OCI-LY3 (cell line): ENCODE measurements at regions not wholly inside any gene's neighbourhood (a gene's known extent, or its start where the extent isn't known, plus 50 kb on each side); places are given as distances from the start of the nearest gene placed in this dataset.

ENCODE experiments used
- EZH2phosphoT487 ChIP-seq: fragments of 200-600 bp; shearing (Covaris generic); IDR thresholded peaks from 2 replicates; pipeline ENCODE4 v1.6.1; 2018; ENCODE audit warnings: antibody characterized with exemption, mixed run types, low read depth
- TF ChIP-seq, protein P1 (sequence below): fragments of 200-600, 300-600 bp; sonication (generic); IDR thresholded peaks from 2 replicates; pipeline ENCODE4 v1.5.1; 2014; ENCODE audit warnings: antibody characterized with exemption, low read length, low read depth

DNA sequence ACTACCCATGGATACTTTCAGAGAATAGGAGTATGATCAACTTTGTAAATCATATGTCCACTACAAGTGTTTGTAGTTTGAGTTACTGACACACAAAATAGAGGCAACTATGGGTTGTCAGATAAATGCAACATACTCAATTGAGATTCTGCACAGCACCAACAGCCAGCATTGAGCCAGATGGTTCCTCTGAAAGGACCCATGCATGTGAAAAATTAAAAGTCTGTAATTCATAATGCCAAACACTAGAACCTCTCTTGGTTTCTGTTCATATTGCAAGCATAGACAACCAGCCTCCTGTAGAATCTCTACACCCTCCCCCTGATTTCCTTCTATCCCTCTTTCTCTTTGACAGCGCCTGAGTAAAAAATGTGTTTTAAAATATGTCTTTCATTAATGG is 831.0 kb downstream of the C12orf50 start:
- TF ChIP-seq, protein P1, sequence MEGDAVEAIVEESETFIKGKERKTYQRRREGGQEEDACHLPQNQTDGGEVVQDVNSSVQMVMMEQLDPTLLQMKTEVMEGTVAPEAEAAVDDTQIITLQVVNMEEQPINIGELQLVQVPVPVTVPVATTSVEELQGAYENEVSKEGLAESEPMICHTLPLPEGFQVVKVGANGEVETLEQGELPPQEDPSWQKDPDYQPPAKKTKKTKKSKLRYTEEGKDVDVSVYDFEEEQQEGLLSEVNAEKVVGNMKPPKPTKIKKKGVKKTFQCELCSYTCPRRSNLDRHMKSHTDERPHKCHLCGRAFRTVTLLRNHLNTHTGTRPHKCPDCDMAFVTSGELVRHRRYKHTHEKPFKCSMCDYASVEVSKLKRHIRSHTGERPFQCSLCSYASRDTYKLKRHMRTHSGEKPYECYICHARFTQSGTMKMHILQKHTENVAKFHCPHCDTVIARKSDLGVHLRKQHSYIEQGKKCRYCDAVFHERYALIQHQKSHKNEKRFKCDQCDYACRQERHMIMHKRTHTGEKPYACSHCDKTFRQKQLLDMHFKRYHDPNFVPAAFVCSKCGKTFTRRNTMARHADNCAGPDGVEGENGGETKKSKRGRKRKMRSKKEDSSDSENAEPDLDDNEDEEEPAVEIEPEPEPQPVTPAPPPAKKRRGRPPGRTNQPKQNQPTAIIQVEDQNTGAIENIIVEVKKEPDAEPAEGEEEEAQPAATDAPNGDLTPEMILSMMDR, result no peak
- no peak for TF ChIP-seq EZH2phosphoT487
